GM12891 (cell line): ENCODE measurements at regions not wholly inside any gene's neighbourhood (a gene's known extent, or its start where the extent isn't known, plus 50 kb on each side); places are given as distances from the start of the nearest gene placed in this dataset.
"Not testable (repeated sequence)": the region's sequence is repeated elsewhere in the genome, so short reads cannot be mapped to it uniquely, and the experiment has no call there.

ENCODE experiments used
- DNase-seq: peaks from one replicate; pipeline ENCODE4 v3.0.0; 2011; ENCODE audit warnings: low spot score; ENCODE audit not compliant: insufficient read length
- FAIRE-seq: peaks from 2 replicates; lab custom pipeline; 2011; peaks lifted over from hg19 to GRCh38; lab: Jason Lieb, UNC
- PAX5 ChIP-seq: IDR thresholded peaks from 2 replicates; pipeline ENCODE4 v1.6.1; 2011; ENCODE audit warnings: low read length, moderate library complexity, mild to moderate bottlenecking; ENCODE audit not compliant: insufficient read depth, severe bottlenecking
- POLR2A ChIP-seq: IDR thresholded peaks from 2 replicates; pipeline ENCODE4 v1.6.1; 2011; ENCODE audit warnings: low read depth, low read length, control low read depth
- POLR2AphosphoS5 ChIP-seq: IDR thresholded peaks from 2 replicates; pipeline ENCODE4 v1.6.1; 2011; ENCODE audit warnings: low read depth, low read length, control low read depth
- POU2F2 ChIP-seq: IDR thresholded peaks from 2 replicates; pipeline ENCODE4 v1.6.1; 2011; ENCODE audit warnings: low read depth, mild to moderate bottlenecking, control low read depth, low read length, moderate library complexity
- SPI1 ChIP-seq: IDR thresholded peaks from 2 replicates; pipeline ENCODE4 v1.6.1; 2011; ENCODE audit warnings: low read depth, low read length, control low read depth
- TAF1 ChIP-seq: IDR thresholded peaks from 2 replicates; pipeline ENCODE4 v1.6.1; 2011; ENCODE audit warnings: low read depth, low read length, control low read depth

DNA sequence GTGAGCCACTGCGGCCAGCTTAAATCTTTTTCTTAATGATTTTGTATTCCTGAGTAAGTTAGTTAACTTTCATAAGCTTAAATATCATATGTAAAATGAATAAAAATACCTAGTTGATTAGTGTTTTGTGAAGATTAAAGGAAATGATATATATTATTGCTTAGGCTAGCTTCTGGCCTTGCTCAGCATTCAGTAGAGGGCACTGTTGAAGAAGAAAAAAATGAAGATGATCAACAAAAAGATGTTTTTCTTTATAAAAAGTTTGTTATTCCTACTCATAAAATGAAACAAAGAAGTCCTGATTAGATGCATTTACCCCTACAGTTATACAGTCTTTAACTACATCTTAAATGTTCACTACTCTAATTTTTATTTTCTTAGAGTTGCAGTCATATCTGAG is 797.7 kb downstream of the RAPGEF2 start:
- DNase-seq (no peak), FAIRE-seq (no peak)
- TF ChIP-seq TAF1, result no peak
- no peak for TF ChIP-seq POLR2A
- TF ChIP-seq SPI1, result no peak
- TF ChIP-seq PAX5, result no peak
- TF ChIP-seq POLR2AphosphoS5, result no peak
- no peak for TF ChIP-seq POU2F2

DNA sequence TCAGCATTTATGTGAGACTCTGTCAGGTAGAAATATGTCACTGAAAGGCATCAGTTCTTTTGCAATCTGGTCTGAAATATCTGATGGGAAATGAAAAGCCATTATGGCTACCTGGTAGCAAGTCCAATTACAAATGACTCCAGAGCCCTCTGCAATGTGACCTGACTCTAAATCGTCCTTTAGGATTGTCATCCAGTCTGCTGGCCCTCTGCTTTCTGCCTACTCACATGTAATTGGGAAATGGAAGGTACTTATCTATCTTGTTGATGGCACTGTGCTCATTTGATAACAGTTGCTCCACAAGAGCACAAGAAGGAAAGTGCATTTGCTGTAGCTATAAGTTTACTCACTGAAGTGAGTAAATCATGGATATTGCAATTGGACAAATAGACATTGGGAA is 799.8 kb downstream of the RAPGEF2 start:
- DNase-seq (no peak), FAIRE-seq (no peak)
- no peak for TF ChIP-seq TAF1
- TF ChIP-seq PAX5, result no peak
- no peak for TF ChIP-seq POU2F2
- TF ChIP-seq POLR2AphosphoS5, result no peak
- no peak for TF ChIP-seq POLR2A
- TF ChIP-seq SPI1, result no peak

DNA sequence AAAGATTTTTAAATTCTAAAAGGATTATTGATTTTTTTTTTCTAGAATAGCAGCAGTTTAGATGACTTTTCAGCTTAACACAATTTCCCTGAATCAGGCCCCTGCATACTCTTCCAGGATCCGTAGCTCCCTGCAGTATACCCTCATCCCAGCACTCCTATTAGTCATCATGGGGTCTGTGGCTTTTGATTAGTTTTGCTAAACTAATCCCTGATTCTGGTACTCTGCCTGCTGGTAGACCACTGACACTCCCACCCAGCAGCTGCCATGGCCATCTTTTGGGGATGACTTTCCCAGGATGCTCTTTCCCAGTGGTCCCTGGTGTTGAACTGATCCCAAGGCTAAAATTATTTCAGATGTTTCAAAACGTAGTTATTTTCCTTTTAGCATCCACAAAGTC is 802.0 kb downstream of the RAPGEF2 start:
- DNase-seq (no peak), FAIRE-seq (no peak)
- TF ChIP-seq PAX5 (no peak), POLR2AphosphoS5 (no peak), POU2F2 (no peak), TAF1 (no peak), SPI1 (no peak), POLR2A (no peak)

DNA sequence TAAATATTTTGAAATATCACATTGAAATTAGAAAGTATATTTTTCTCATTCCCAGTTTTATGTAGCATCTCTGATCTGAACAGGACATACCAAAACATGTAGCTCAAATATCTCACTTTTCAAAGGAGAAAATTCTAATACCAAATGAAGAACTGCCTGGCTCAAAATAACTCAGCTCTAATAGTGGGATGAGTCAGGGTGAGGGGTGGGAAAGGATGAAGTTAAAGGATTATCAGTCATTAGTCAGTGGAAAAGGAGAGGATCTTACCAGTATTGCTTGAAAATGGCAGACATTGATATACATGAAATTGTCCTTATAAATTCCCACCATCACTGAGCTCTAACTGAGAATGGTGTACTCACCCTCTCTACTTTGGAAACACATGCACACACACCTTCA is 803.2 kb downstream of the RAPGEF2 start:
- TF ChIP-seq POLR2A (no peak), POU2F2 (no peak), PAX5 (no peak), TAF1 (no peak), SPI1 (no peak), POLR2AphosphoS5 (no peak)
- DNase-seq, result no peak
- no peak for FAIRE-seq

DNA sequence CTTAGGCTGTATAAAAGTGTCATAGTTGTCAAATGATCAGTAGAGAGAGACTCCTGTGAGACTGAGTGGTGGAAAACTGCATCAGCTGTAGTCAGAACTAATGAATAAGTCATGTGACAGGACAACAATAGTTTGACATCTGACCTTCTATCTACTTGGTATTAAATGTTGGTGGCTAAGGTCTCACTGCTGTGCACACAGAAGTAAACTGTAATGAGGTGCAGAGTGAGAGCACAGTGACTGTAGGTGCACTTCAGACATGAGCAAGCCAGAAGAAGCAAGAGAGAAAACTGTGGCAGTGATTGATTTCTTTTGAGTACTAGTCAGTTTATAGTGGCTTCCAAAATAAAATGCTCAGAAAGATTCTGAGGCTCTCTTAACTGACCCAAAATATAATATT is 803.6 kb downstream of the RAPGEF2 start:
- FAIRE-seq (no peak), DNase-seq (no peak)
- TF ChIP-seq TAF1 (no peak), POLR2A (no peak), POLR2AphosphoS5 (no peak), PAX5 (no peak), POU2F2 (no peak), SPI1 (no peak)

DNA sequence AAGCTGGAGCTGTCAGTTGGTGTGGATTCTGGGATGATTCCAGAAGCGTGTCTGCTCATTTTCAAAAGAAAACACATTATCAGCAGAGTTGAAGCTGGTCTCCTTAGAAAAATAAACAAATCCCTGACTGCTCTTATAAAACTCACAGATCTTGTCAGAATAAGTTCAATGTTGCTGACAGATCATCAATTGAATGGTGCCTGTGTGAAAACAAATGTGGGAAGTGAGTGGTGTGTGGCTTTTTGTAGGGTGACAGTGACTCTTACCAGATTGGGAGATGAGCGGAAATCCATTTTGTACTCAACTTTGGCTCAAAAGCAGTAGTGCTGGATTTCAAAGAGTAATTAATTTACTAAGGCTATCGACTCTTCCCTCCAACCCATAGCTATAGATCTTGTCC is 807.8 kb downstream of the RAPGEF2 start:
- no peak for TF ChIP-seq PAX5
- no peak for TF ChIP-seq POLR2A
- no peak for TF ChIP-seq SPI1
- TF ChIP-seq POU2F2, result no peak
- TF ChIP-seq TAF1, result no peak
- no peak for TF ChIP-seq POLR2AphosphoS5
- peak; percentile 13 for FAIRE-seq
- DNase-seq, result no peak

DNA sequence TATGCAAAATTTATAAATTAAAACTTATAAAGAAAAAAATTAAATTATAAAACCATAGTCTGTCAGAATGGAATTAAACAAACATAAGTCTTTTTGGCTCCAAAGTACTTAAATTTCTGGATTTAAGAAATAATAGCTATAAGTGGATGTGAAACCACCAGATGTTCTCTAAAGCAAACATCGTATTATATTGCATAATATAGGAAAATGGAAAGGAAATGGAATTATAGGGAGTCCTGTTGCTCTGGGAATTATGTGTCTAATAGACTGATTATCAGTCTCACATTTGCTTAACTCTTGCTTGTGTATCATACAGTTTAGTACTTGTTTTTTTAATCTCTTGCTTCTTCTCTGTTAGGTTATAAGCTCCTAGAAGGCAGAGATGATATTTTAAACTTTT is 819.2 kb downstream of the RAPGEF2 start:
- FAIRE-seq (no peak), DNase-seq (no peak)
- no peak for TF ChIP-seq POLR2A
- no peak for TF ChIP-seq TAF1
- no peak for TF ChIP-seq PAX5
- TF ChIP-seq POLR2AphosphoS5, result no peak
- TF ChIP-seq SPI1, result no peak
- no peak for TF ChIP-seq POU2F2

DNA sequence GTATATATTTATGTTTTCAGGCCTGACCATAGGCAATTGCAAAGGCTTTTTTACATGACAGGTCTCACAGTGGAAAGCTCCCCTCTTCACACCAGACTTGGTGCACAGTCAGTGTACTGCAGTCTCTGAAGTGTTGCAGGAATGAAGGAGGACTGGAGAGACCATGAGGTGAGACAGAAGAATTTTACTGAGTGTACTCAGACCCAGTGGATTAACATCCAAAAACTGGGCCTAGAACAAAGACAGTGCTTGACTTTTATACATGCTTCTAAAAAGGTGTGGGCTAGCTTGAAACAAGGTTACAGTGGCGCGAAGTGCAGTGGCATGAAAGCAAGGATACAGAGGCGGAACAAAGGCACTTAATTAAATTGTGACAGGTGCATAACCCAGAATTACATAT is 822.9 kb downstream of the RAPGEF2 start:
- DNase-seq (no peak), FAIRE-seq (no peak)
- no peak for TF ChIP-seq POU2F2
- no peak for TF ChIP-seq POLR2A
- TF ChIP-seq TAF1, result no peak
- no peak for TF ChIP-seq SPI1
- TF ChIP-seq PAX5, result no peak
- no peak for TF ChIP-seq POLR2AphosphoS5

DNA sequence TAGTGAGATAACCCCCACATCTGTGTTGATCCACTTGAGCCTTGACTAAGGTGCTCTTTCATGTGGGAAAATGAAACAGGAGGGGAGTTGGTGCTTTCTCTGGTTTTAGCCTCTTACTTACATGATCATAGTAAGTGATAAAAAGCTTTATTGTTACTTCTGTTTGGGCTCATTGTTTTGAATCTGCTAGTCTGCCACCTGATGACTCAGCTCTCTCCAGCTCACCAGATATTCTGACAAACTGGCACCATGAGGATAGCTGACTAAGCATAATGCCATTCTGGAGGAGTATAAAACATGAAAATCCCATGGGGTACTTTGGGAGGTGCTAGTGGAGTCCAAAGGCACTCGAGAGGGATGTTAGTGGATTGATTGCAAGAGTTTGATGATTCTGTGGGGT is 824.0 kb downstream of the RAPGEF2 start:
- TF ChIP-seq PAX5, result no peak
- no peak for DNase-seq
- FAIRE-seq, result no peak

DNA sequence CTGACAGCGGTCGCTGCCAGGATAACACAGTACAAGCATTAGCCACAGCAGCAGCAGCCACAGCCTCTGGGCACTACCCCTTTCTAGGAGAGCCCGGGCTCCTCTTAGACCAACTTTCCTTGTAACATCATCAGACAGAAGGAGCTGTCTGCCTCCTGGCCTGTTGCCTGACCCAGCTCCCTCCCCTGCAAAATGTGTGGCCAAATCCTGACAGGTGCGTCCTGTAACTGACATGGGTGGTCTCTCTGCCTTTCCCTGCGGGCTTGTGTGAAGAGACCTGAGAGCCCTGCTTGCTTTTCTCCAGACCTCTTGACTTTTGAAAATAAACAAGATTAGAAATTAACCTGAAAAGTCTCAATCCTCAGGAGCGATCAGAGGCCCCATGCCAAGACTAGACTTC is 824.9 kb downstream of the RAPGEF2 start:
- no peak for FAIRE-seq
- DNase-seq, result no peak
- TF ChIP-seq POU2F2 (no peak), PAX5 (no peak), POLR2A (no peak), TAF1 (no peak), POLR2AphosphoS5 (no peak), SPI1 (no peak)

DNA sequence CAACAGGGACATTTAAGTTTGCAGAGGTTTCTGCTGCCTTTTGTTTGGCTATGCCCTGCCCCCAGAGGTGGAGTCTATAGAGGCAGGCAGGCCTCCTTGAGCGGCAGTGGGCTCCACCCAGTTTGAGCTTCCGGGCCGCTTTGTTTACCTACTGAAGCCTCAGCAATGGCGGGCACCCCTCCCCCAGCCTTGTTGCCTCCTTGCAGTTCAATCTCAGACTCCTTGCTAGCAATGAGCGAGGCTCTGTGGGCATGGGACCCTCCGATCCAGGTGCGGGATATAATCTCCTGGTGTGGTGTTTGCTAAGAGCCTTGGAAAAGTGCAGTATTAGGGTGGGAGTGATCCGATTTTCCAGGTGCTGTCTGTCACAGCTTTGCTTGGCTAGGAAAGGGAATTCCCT is 831.7 kb downstream of the RAPGEF2 start:
- DNase-seq, FAIRE-seq: not testable (repeated sequence)
